Hepatocyte (in vitro differentiated cells): ENCODE measurements at regions not wholly inside any gene's neighbourhood (a gene's known extent, or its start where the extent isn't known, plus 50 kb on each side); places are given as distances from the start of the nearest gene placed in this dataset.

ENCODE experiments used
- DNase-seq: peaks from one replicate; pipeline ENCODE4 v3.0.0-alpha.2; 2016; ENCODE audit warnings: low spot score
- H2AFZ ChIP-seq: fragments of 200-600 bp; sonication (generic); 2 replicates; pipeline ENCODE4 v1.6.0; 2016; ENCODE audit warnings: antibody characterized with exemption, mild to moderate bottlenecking
- H3K27ac ChIP-seq: fragments of 200-600 bp; sonication (generic); 2 replicates; pipeline ENCODE4 v1.5.1; 2016; ENCODE audit warnings: mild to moderate bottlenecking
- H3K27me3 ChIP-seq: fragments of 200-600 bp; sonication (generic); 2 replicates; pipeline ENCODE4 v1.6.1; 2016
- H3K36me3 ChIP-seq: fragments of 200-600 bp; sonication (generic); replicated peaks from 2 replicates; pipeline ENCODE4 v1.5.1; 2016; ENCODE audit warnings: low read depth; ENCODE audit not compliant: insufficient read depth
- H3K4me1 ChIP-seq: fragments of 200-600 bp; sonication (generic); 2 replicates; pipeline ENCODE4 v1.5.1; 2016; ENCODE audit warnings: mild to moderate bottlenecking, moderate library complexity; ENCODE audit not compliant: insufficient read depth
- H3K4me2 ChIP-seq: fragments of 200-600 bp; sonication (generic); 2 replicates; pipeline ENCODE4 v1.6.0; 2016
- H3K4me3 ChIP-seq: fragments of 200-600 bp; sonication (generic); 2 replicates; pipeline ENCODE4 v1.5.1; 2016; ENCODE audit warnings: mild to moderate bottlenecking
- H3K79me2 ChIP-seq: fragments of 200-600 bp; sonication (generic); 2 replicates; pipeline ENCODE4 v1.6.0; 2017; ENCODE audit warnings: mild to moderate bottlenecking
- H3K9me2 ChIP-seq: fragments of 200-600 bp; sonication (generic); replicated peaks from 2 replicates; pipeline ENCODE4 v1.6.0; 2017; ENCODE audit warnings: mild to moderate bottlenecking; ENCODE audit not compliant: insufficient read depth
- H3K9me3 ChIP-seq: fragments of 200-600 bp; sonication (generic); 2 replicates; pipeline ENCODE4 v1.5.1; 2016; ENCODE audit warnings: low read depth, mild to moderate bottlenecking
- H4K20me1 ChIP-seq: fragments of 200-600 bp; sonication (generic); 2 replicates; pipeline ENCODE4 v1.6.0; 2016; ENCODE audit warnings: mild to moderate bottlenecking; ENCODE audit not compliant: insufficient read depth, poor library complexity, severe bottlenecking
- CTCF ChIP-seq: fragments of 200-600 bp; sonication (generic); IDR thresholded peaks from 2 replicates; pipeline ENCODE4 v1.5.1; 2016; ENCODE audit warnings: antibody characterized with exemption, mild to moderate bottlenecking; ENCODE audit not compliant: poor library complexity
- EZH2 ChIP-seq: fragments of 200-600 bp; sonication (generic); IDR thresholded peaks from 2 replicates; pipeline ENCODE4 v1.6.1; 2016; ENCODE audit warnings: antibody characterized with exemption, mild to moderate bottlenecking, borderline replicate concordance
- EZH2phosphoT487 ChIP-seq: fragments of 200-600 bp; sonication (generic); IDR thresholded peaks from one replicate; pipeline ENCODE4 v1.6.1; 2018; ENCODE audit warnings: antibody characterized with exemption, mild to moderate bottlenecking, low read depth, moderate library complexity; ENCODE audit not compliant: unreplicated experiment, severe bottlenecking
- WGBS: methylation state at CpG from one replicate; pipeline ENCODE4 v1.1.6; 2016; ENCODE audit warnings: low lambda C conversion rate; ENCODE audit errors: missing lambda C conversion rate; 5-methylcytosine and 5-hydroxymethylcytosine counted together

- Histone ChIP-seq H3K27me3 (no peaks in the 10 kb centered on the region), H3K9me2 (no peaks in the 10 kb centered on the region), H3K9me3 (no peaks in the 10 kb centered on the region), H3K4me3 (no peak overlapping the region), H2AFZ (no peak overlapping the region), H3K36me3 (no peaks in the 10 kb centered on the region), H4K20me1 (no peaks in the 10 kb centered on the region), H3K4me1 (no peaks in the 10 kb centered on the region), H3K27ac (no peak overlapping the region), H3K4me2 (no peak overlapping the region), H3K79me2 (no peaks in the 10 kb centered on the region)
- TF ChIP-seq EZH2phosphoT487 (no peak), CTCF (no peak), EZH2 (no peak)
- WGBS: 91% methylated on average over 6 of the region's 6 CpGs
- no peak for DNase-seq
Measured at GRCh38 chr3:61350782-61351309, 99.6 kb upstream of the FHIT start.

- H3K27ac ChIP-seq: no peak overlapping the region
- no peaks in the 10 kb centered on the region for H3K79me2 ChIP-seq
- no peak overlapping the region for H2AFZ ChIP-seq
- H3K4me2 ChIP-seq: no peak overlapping the region
- no peaks in the 10 kb centered on the region for H4K20me1 ChIP-seq
- H3K36me3 ChIP-seq: no peaks in the 10 kb centered on the region
- WGBS: 85% methylated on average over 1 of the region's 1 CpG
- H3K9me3 ChIP-seq: no peaks in the 10 kb centered on the region
- no peak overlapping the region for H3K4me3 ChIP-seq
- no peaks in the 10 kb centered on the region for H3K4me1 ChIP-seq
- TF ChIP-seq CTCF: no peak
- no peak for TF ChIP-seq EZH2phosphoT487
- no peak for TF ChIP-seq EZH2
- H3K27me3 ChIP-seq: no peaks in the 10 kb centered on the region
- no peaks in the 10 kb centered on the region for H3K9me2 ChIP-seq
- no peak for DNase-seq
Measured at GRCh38 chr3:61352306-61352705, 101.1 kb upstream of the FHIT start.

- no peak overlapping the region for H2AFZ ChIP-seq
- H3K9me2 ChIP-seq: no peaks in the 10 kb centered on the region
- WGBS: 81% methylated on average over 1 of the region's 1 CpG
- no peaks in the 10 kb centered on the region for H3K79me2 ChIP-seq
- H3K4me2 ChIP-seq: no peak overlapping the region
- no peaks in the 10 kb centered on the region for H4K20me1 ChIP-seq
- no peak for DNase-seq
- no peak overlapping the region for H3K4me3 ChIP-seq
- H3K36me3 ChIP-seq: no peaks in the 10 kb centered on the region
- H3K27ac ChIP-seq: no peak overlapping the region
- H3K27me3 ChIP-seq: no peaks in the 10 kb centered on the region
- no peaks in the 10 kb centered on the region for H3K9me3 ChIP-seq
- TF ChIP-seq EZH2phosphoT487 (no peak), EZH2 (no peak), CTCF (no peak)
- no peaks in the 10 kb centered on the region for H3K4me1 ChIP-seq
Measured at GRCh38 chr3:61353382-61353781, 102.1 kb upstream of the FHIT start.

- H3K27ac ChIP-seq: no peak overlapping the region
- no peak overlapping the region for H2AFZ ChIP-seq
- no peak for DNase-seq
- H3K27me3 ChIP-seq: no peaks in the 10 kb centered on the region
- H3K4me3 ChIP-seq: no peak overlapping the region
- 77% methylated on average over 5 of the region's 5 CpGs for WGBS
- H3K36me3 ChIP-seq: no peaks in the 10 kb centered on the region
- TF ChIP-seq CTCF: no peak
- TF ChIP-seq EZH2phosphoT487: no peak
- no peak for TF ChIP-seq EZH2
- no peaks in the 10 kb centered on the region for H3K4me1 ChIP-seq
- H3K4me2 ChIP-seq: no peak overlapping the region
- no peaks in the 10 kb centered on the region for H3K79me2 ChIP-seq
- H4K20me1 ChIP-seq: no peaks in the 10 kb centered on the region
- no peaks in the 10 kb centered on the region for H3K9me3 ChIP-seq
- no peaks in the 10 kb centered on the region for H3K9me2 ChIP-seq
Measured at GRCh38 chr3:61354604-61355003, 103.4 kb upstream of the FHIT start.
